Left lobe of liver (tissue), 2 donors: ENCODE measurements at regions not wholly inside any gene's neighbourhood (a gene's known extent, or its start where the extent isn't known, plus 50 kb on each side); places are given as distances from the start of the nearest gene placed in this dataset.
A peak's percentile ranks its signal among the peaks of the same experiment; 100 is the strongest.

Experiments
- ATAC-seq: fragments of 200-7000 bp; cut with Tn5 transposase; one replicate; pipeline ENCODE4 v1.9.1; 2020; ENCODE audit warnings: mild to moderate bottlenecking, moderate library complexity
- DNase-seq: peaks from one replicate; pipeline ENCODE4 v3.0.0-alpha.2; 2020; ENCODE audit warnings: low spot score
- donor health status: DM: no; HTN: no; CAD: no; lungs with moderate emphysema.
- donor health status: DM: no; HTN: yes; CAD: no.

GRCh38 chr9:13721481-13722235 lies 442.2 kb upstream of the MPDZ start:
- DNase-seq = no peak
- no peak for ATAC-seq

DNA sequence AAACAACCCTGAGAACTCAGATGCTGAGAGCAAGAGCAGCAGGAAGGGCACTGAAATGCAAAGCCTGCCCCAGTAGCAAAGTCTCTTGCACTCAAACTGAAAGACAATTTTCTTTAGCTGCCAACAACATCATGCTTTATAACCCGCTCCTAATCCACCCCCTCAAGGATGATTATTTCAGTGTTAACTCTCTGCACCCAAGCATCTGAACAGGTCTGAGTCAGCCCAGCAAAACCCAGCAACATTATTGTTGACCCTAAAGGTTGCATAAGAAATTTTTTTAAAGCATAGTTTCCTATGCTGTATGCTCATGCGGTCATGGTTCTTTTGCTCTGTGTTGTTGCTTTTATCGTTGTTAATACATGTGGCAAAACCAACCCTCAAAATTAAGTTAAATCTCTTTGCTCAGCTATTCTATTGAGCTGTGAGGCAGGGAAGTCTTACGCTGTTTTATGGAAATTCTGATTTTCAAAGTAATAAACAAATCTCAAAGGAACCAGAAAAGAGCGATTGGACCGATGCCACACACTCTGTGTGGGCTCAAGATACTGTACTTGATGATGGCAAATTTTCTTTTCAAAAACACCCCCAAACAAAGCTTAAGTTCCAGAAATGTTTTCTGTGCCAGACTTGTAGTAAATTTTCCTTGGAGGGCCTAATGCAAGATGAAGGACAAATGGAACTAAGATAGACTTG lies 440.6 kb upstream of the MPDZ start:
- DNase-seq (no peak), ATAC-seq (no peak)

- DNase-seq = no peak
- ATAC-seq = no peak
Observed at GRCh38 chr9:13719446-13719845, 440.0 kb upstream of the MPDZ start.

DNA sequence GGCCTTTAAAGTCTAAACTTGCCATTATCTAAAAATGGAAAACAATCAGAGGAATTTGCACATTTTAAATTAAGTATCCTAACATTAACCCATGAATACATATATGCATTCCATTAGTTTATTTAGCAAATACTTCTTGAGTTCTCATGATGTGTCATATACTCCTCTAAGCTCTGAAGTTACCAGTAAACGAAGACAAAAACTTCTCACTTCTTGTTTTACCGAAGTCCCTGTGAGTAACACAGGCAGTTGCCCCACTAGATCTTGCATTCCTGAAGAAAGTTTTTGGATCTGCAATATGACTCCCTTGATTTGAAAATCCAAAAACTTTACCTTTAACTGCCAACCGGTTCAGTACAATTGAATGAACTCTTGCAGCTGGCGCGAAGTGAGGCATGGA lies 439.0 kb upstream of the MPDZ start:
- ATAC-seq (no peak), DNase-seq (no peak)

DNA sequence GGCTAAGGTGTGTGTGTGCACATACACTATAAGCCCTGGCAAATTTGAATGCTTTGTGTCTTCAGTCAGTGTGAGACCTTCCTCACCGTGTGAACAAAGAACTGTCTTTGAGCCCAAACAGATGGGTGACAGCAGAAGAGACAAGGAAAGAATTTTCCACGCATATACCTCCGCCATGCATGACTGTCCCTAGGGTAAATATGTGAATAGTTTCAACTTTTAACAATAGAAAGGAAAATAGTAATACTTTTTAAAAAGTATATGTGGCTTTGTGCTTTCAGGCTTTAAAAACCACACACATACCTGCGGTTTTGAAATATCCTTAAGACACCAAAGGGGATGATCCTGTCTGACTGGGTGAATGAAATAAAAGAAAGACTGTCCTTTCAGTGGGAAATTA lies 438.6 kb upstream of the MPDZ start:
- ATAC-seq (no peak), DNase-seq (no peak)

- ATAC-seq = no peak
Observed at GRCh38 chr9:13717322-13718054, 438.0 kb upstream of the MPDZ start.

GRCh38 chr9:13716601-13717321 lies 437.3 kb upstream of the MPDZ start:
- ATAC-seq (no peak), DNase-seq (no peak)

More at GRCh38 chr9:13717322-13718054, 438.0 kb upstream of the MPDZ start:
- no peak for DNase-seq

- ATAC-seq (no peak), DNase-seq (no peak)
Observed at GRCh38 chr9:13716090-13716489, 436.6 kb upstream of the MPDZ start.

DNA sequence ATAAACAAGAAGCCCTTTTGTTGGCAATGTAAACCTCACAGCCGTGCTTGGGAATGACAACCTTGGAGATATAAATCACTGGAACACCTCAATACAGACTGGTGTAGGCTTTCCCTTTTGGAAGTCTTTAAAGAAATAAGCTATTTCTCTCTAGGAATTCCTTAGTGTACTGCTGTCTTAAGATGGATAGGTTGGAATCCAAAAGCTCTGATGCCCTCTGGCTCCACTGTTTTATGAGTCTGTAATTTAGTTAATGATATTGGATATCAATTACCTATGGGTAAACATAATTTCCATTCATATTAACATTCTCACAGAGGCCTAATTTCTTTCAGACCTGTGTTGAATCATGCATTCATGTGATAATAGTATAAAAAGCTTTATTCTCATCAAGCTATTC lies 435.9 kb upstream of the MPDZ start:
- DNase-seq (no peak), ATAC-seq (no peak)

GRCh38 chr9:13707612-13708576 lies 428.4 kb upstream of the MPDZ start:
- DNase-seq (no peak), ATAC-seq (no peak)

DNA sequence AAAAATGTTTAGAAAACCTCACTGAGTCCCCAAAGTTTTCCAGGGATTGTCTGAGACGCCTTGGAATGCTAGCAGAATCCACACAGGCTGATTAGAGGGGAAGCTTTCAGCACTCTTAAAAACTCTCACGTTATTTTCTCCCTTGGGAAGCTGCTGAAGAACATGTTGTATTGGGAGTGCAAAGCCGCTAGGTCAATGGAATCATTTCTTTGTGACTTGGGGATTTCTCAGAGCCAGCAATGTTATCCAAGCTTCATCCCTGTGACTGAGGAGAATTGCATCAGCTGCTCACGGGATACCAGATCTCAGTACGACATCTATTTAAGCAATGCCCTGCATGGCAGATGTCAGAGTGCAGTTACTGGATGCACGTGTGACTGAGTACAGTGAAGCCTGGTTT lies 426.4 kb upstream of the MPDZ start:
- no peak for DNase-seq
- ATAC-seq = no peak

DNA sequence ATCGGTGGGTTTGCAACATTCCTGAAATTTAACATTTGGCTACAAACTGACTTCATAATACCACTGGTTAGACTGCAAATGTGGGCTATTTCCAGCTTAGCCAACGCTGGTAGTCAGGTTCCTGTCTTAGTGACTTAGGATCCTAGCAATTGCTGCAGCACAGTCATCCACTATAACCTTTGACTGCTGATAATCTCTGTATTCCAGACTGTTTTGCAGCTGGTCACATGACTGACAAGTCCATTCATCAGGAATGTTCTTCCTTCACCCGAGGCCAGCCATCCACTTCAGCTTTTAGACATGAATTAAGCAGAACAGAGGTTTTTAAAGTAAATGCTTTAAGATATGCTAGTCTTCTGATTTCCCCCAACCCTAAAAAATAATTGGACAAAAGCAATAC lies 425.9 kb upstream of the MPDZ start:
- ATAC-seq (peak; percentile 25), DNase-seq (no peak)

DNA sequence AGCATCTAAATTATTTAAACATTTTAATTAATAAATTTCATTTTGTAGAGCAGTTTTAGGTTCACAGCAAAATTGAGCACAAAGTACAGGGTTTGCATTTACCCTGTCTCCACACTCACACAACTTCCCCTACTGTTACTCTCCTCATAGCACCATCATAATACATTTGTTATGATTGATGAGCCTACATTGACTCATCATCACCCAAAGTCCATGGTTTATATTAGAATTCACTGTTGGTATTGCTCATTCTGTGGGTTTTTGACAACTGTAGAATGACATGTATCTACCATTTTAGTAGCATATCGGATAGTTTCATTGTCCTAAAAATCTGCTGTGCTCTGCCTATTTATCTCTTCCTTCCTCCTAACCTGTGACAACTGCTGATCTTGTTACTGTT lies 411.1 kb upstream of the MPDZ start:
- ATAC-seq = no peak
- no peak for DNase-seq

- no peak for ATAC-seq
- DNase-seq = no peak
Observed at GRCh38 chr9:13689925-13690324, 410.4 kb upstream of the MPDZ start.

- ATAC-seq (peak; percentile 62), DNase-seq (no peak)
Observed at GRCh38 chr9:13688990-13689600, 409.6 kb upstream of the MPDZ start.

DNA sequence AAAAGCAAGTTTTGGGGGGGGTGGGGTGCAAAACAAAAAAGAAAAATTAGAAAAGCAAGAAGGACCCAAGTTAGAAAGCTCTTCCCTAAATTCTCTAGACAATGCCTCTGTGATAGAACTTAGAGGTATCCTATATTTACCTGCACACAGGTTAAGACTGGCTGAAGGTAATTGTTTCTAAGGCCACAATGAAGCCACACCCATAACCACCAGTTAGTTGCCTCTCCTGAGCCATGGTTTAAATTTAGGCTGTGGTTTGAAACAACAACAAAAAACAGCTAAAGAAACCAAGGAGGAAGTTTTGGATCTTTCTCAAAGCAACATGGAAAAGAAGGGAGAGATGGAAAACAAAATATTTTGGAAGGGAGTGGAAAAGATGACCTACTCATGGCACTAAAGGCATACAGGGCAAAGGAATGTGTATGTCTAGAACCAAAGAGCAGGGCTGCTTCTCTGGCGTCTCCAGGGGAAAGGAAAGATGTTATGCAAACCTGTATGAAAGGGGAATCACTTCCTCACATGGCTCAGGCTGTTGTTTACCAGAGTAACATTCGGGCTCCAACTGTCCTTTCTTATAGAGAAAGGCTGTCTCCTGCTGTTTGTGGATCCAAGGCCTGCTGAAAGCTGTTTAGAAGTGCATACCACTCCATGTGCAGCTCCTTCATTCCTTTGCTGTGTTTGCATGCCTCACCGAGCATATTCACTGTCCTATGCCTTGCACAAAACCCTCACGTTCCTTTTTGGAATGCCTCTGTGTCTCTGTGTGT lies 408.9 kb upstream of the MPDZ start:
- no peak for ATAC-seq

GRCh38 chr9:13684656-13685055 lies 405.2 kb upstream of the MPDZ start:
- ATAC-seq (no peak), DNase-seq (no peak)

More for the DNA sequence above, 408.9 kb upstream of the MPDZ start:
- DNase-seq = no peak

DNA sequence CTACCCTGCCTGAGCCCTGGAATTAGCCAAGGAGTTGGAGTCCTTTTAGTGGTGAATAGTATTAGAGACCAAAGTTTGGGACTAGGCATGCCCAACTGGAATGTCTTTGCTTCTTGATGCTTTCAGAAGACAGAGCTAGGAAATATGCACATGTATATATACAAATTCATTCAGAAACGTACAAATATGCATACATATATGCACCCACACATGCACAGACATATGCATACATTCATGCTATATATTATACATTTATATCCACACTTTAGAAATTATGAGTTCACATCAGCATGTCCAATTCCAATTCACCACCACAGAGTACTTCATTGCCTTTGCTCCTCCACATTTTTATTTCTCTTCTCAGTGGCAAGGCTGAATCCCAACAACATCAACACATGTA lies 398.3 kb upstream of the MPDZ start:
- DNase-seq = no peak
- ATAC-seq = no peak

- DNase-seq = no peak
- no peak for ATAC-seq
Observed at GRCh38 chr9:13675638-13676000, 396.1 kb upstream of the MPDZ start.
